K562 (cell line): ENCODE measurements at regions not wholly inside any gene's neighbourhood (a gene's known extent, or its start where the extent isn't known, plus 50 kb on each side); places are given as distances from the start of the nearest gene placed in this dataset.
A peak's percentile ranks its signal among the peaks of the same experiment; 100 is the strongest.

ENCODE experiments used
- CEBPZ ChIP-seq: fragments of 150-350 bp; IDR thresholded peaks from 2 replicates; pipeline ENCODE4 v1.6.1; 2014; ENCODE audit warnings: low read depth, mild to moderate bottlenecking, low read length, borderline replicate concordance
- CTCFL ChIP-seq: IDR thresholded peaks from 2 replicates; pipeline ENCODE4 v1.6.1; 2011; ENCODE audit warnings: borderline replicate concordance, low read depth, mild to moderate bottlenecking, moderate library complexity, low read length; ENCODE audit not compliant: insufficient read depth, poor library complexity, severe bottlenecking
- E2F1 ChIP-seq: sonication (generic); formaldehyde crosslinking; IDR thresholded peaks from 2 replicates; pipeline ENCODE4 v1.8.1; 2023; ENCODE audit warnings: mild to moderate bottlenecking, missing genetic modification reagents, moderate library complexity
- GABPB2 ChIP-seq: fragments of 250-450 bp; sonication (Bioruptor Pico); conservative IDR thresholded peaks from 2 replicates; pipeline ENCODE4 v1.5.1; 2021; ENCODE audit warnings: mild to moderate bottlenecking
- MNT ChIP-seq, 2 experiments: fragments of 450-650 bp; conservative IDR thresholded peaks; 2 replicates each; pipeline ENCODE4 v1.6.1; 2017; ENCODE audit warnings: mild to moderate bottlenecking in 2 of 2, moderate library complexity in 2 of 2
- NCOA1 ChIP-seq: fragments of 450-650 bp; IDR thresholded peaks from 2 replicates; pipeline ENCODE4 v1.6.1; 2016; ENCODE audit warnings: low read depth
- NUFIP1 ChIP-seq: fragments of 450-650 bp; IDR thresholded peaks from 2 replicates; pipeline ENCODE4 v1.6.1; 2018; ENCODE audit not compliant: partially characterized antibody
- RFX1 ChIP-seq: fragments of 450-650 bp; IDR thresholded peaks from 2 replicates; pipeline ENCODE4 v1.6.1; 2016; ENCODE audit warnings: mild to moderate bottlenecking, moderate library complexity
- RNF219 ChIP-seq: fragments of 250-450 bp; sonication (Bioruptor Pico); IDR thresholded peaks from 2 replicates; pipeline ENCODE4 v1.5.0; 2022; ENCODE audit warnings: mild to moderate bottlenecking
- THAP7 ChIP-seq: fragments of 250-450 bp; sonication (Bioruptor Pico); IDR thresholded peaks from 2 replicates; pipeline ENCODE4 v1.5.0; 2021
- USF1 ChIP-seq: sonication (generic); formaldehyde crosslinking; IDR thresholded peaks from 2 replicates; pipeline ENCODE4 v1.9.0; 2022; ENCODE audit warnings: mild to moderate bottlenecking, missing genetic modification reagents
- ZNF431 ChIP-seq: sonication (generic); formaldehyde crosslinking; IDR thresholded peaks from 2 replicates; pipeline ENCODE4 v1.8.0; 2022; ENCODE audit warnings: mild to moderate bottlenecking, missing genetic modification reagents

DNA sequence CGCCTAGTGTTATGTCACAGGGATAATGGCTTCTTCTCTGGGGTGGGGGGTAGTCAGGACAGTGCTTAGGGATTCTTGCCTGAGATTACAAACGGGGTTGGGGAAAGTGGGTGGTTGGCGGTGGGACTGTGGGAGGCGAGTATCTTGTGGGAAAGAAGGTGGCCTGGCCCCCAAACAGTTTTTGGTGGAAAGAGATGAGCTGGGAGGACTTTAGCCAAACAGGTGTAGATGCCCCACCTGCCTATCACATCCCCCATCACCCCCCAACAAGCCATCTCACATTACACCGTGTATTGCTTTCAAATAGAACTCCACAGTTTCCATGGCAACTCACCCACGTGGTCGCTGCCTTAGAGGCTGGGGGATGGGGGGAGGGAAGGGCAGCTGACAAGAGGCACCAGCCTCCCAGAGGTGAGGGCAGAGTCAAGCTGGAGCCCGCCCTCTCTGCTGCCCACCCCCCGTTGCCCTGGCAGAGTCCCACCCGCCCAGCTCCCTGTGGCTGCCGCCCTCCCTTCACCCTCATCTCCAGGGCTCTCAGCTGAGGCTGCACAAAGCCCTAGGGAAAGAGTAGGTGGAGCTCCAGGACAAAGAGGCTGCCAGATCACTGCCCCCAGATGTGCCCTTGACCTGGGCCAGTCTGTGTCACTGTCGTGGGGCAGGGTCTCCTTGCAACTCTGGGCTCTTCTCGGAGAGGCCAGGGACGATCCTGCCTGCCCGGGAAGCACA lies 98.3 kb downstream of the LRRC74A start (continued):
- TF ChIP-seq GABPB2 (CRISPR knock-in tag) (no peak), RNF219 (CRISPR knock-in tag) (no peak), CEBPZ (no peak), NUFIP1 (no peak), RFX1 (peak; percentile 88), THAP7 (no peak), E2F1 (CRISPR knock-in tag) (no peak), MNT (conservative IDR thresholded peaks at IDR 0.05) (0 out of 4 replicates have a peak, but pooled peaks of 1 of the 2 experiments have one; percentile 22), USF1 (CRISPR knock-in tag) (peak; percentile 40; the same call in 1 of the 2 replicates), ZNF431 (no peak), NCOA1 (no peak), CTCFL (no peak)
